ENCODE measurements at regions not wholly inside any gene's neighbourhood (a gene's known extent, or its start where the extent isn't known, plus 50 kb on each side); places are given as distances from the start of the nearest gene placed in this dataset.
A peak's percentile ranks its signal among the peaks of the same experiment; 100 is the strongest.
"Not testable (repeated sequence)": the region's sequence is repeated elsewhere in the genome, so short reads cannot be mapped to it uniquely, and the experiment has no call there.

- no peak overlapping the region for H3K27ac ChIP-seq
- TF ChIP-seq POLR2A (IDR thresholded peaks at IDR 0.05) = no peak
- no peak for TF ChIP-seq CTCF (IDR thresholded peaks at IDR 0.05)
- H3K27me3 ChIP-seq = no peaks in the 10 kb centered on the region
- H3K4me3 ChIP-seq = no peak overlapping the region
- no peaks in the 10 kb centered on the region for H3K36me3 ChIP-seq (ENCODE audit: low read depth, missing control alignments)
- WGBS, 2 donors = 16 to 34% methylated on average over 5 of the region's 5 CpGs
- peak; percentile 13 for DNase-seq
- intact Hi-C loops (cut with DNase I; ENCODE audit: low total_unique reads) = no loop called here
- H3K4me1 ChIP-seq = no peaks in the 10 kb centered on the region
- no peaks in the 10 kb centered on the region for H3K9me3 ChIP-seq
These were observed 426.7 kb upstream of the ARX start for GRCh38 chrX:25442499-25442898.

- WGBS, 2 donors = 45 to 61% methylated on average over 2 of the region's 2 CpGs
- Histone ChIP-seq H3K9me3 (no peaks in the 10 kb centered on the region), H3K36me3 (ENCODE audit: low read depth, missing control alignments) (no peaks in the 10 kb centered on the region), H3K4me1 (no peaks in the 10 kb centered on the region), H3K4me3 (no peak overlapping the region), H3K27me3 (no peaks in the 10 kb centered on the region), H3K27ac (no peak overlapping the region)
- intact Hi-C loops (cut with DNase I; ENCODE audit: low total_unique reads) = no loop called here
- TF ChIP-seq POLR2A (IDR thresholded peaks at IDR 0.05) (no peak), CTCF (IDR thresholded peaks at IDR 0.05) (no peak)
- no peak for DNase-seq
These were observed 417.5 kb upstream of the ARX start for GRCh38 chrX:25433307-25433706.

- H3K4me3 ChIP-seq = no peak overlapping the region
- H3K4me1 ChIP-seq = no peaks in the 10 kb centered on the region
- no peaks in the 10 kb centered on the region for H3K36me3 ChIP-seq (ENCODE audit: low read depth, missing control alignments)
- WGBS, 2 donors = 58 to 71% methylated on average over 2 of the region's 2 CpGs
- H3K9me3 ChIP-seq = no peaks in the 10 kb centered on the region
- TF ChIP-seq POLR2A (IDR thresholded peaks at IDR 0.05) = no peak
- no peak for TF ChIP-seq CTCF (IDR thresholded peaks at IDR 0.05)
- no peak overlapping the region for H3K27ac ChIP-seq
- intact Hi-C loops (cut with DNase I; ENCODE audit: low total_unique reads) = no loop called here
- no peak for DNase-seq
- H3K27me3 ChIP-seq = no peaks in the 10 kb centered on the region
These were observed 416.6 kb upstream of the ARX start for GRCh38 chrX:25432396-25432795.

- Histone ChIP-seq H3K4me1 (no peaks in the 10 kb centered on the region), H3K4me3 (no peak overlapping the region), H3K9me3 (no peaks in the 10 kb centered on the region), H3K36me3 (ENCODE audit: low read depth, missing control alignments) (no peaks in the 10 kb centered on the region), H3K27me3 (no peaks in the 10 kb centered on the region), H3K27ac (no peak overlapping the region)
- intact Hi-C loops (cut with DNase I; ENCODE audit: low total_unique reads) = no loop called here
- no peak for TF ChIP-seq POLR2A (IDR thresholded peaks at IDR 0.05)
- TF ChIP-seq CTCF (IDR thresholded peaks at IDR 0.05) = no peak
- no peak for DNase-seq
- WGBS, 2 donors = 86 to 93% methylated on average over 4 to 10 of the region's 10 CpGs
These were observed 412.2 kb upstream of the ARX start for GRCh38 chrX:25427873-25428555.

GRCh38 chrX:25404163-25404562, 388.4 kb upstream of the ARX start:
- H3K27me3 ChIP-seq; H3K4me3 ChIP-seq; DNase-seq; intact Hi-C loops (cut with DNase I; ENCODE audit: low total_unique reads); H3K27ac ChIP-seq; H3K4me1 ChIP-seq; H3K9me3 ChIP-seq; H3K36me3 ChIP-seq (ENCODE audit: low read depth, missing control alignments): not testable (repeated sequence)
- 66 to 82% methylated on average over 2 of the region's 11 CpGs for WGBS, 2 donors
